Pancreas (tissue), 10 donors: ENCODE measurements at regions not wholly inside any gene's neighbourhood (a gene's known extent, or its start where the extent isn't known, plus 50 kb on each side); places are given as distances from the start of the nearest gene placed in this dataset.

ENCODE experiments used
- ATAC-seq, 4 donors: fragments of 200-7000 bp; cut with Tn5 transposase; one replicate each; pipeline versions ENCODE4 v1.8.0 to v1.9.1; 2020; ENCODE audit warnings: mild to moderate bottlenecking in 4 of 4, moderate library complexity in 4 of 4
- DNase-seq, 6 donors: peaks; one replicate each; pipeline ENCODE4 v3.0.0-alpha.2; 2020
- FAIRE-seq: peaks from 2 replicates; lab custom pipeline; 2012; peaks lifted over from hg19 to GRCh38; lab: Jason Lieb, UNC
- H3K27ac ChIP-seq, 4 donors: fragments of 200-600 bp; sonication (generic); 1 replicate in 3 of 4; 2 replicates in 1 of 4; pipeline versions ENCODE4 v1.5.0 to v1.8.0; 2020
- H3K27me3 ChIP-seq, 4 donors: fragments of 200-600 bp; one replicate each; pipeline ENCODE4 v1.8.0; 2021
- H3K36me3 ChIP-seq, 3 donors: fragments of 200-600 bp; sonication (generic) in 1 of 3; one replicate each; pipeline versions ENCODE4 v1.5.0 to v1.8.0; 2020 to 2021
- H3K4me1 ChIP-seq, 3 donors: fragments of 200-600 bp; one replicate each; pipeline ENCODE4 v1.8.0; 2021
- H3K4me3 ChIP-seq, 4 donors: fragments of 200-600 bp; sonication (generic) in 2 of 4; one replicate each; pipeline versions ENCODE4 v1.5.0 to v1.8.0; 2020 to 2021
- H3K9me3 ChIP-seq, 4 donors: fragments of 200-600 bp; one replicate each; pipeline ENCODE4 v1.8.0; 2021
- WGBS, 2 donors: extraction: QIAGEN DNeasy Blood & Tissue Kit; methylation state at CpG; one replicate each; pipeline ENCODE4 v1.1.7; 2013; 5-methylcytosine and 5-hydroxymethylcytosine counted together
- intact Hi-C, 3 donors: fragments of 100-400 bp; cut with DNase I; formaldehyde crosslinking; loops; one replicate each; pipeline versions ENCODE4 v1.11.1 to v1.14.2; 2022
- TF ChIP-seq, protein P1 (sequence below), 4 donors: fragments of 200-600 bp; sonication (generic) in 3 of 4; IDR thresholded peaks; one replicate each; pipeline versions ENCODE4 v1.5.0 to v1.8.0; 2021; ENCODE audit warnings: antibody characterized with exemption in 4 of 4
- donor health status: healthy with polysubstance abuse.
- donor health status: DM: no; HTN: no; CAD: no; lungs with moderate emphysema.
- donor health status: DM: no; HTN: no; CAD: no.
- donor health status: control.
- donor health status: control.
- donor health status: Bipolar disorder and iron deficiency.
- donor health status: DM: yes; HTN: yes; CAD: no.
- donor health status: DM: no; HTN: no; CAD: no.
- donor health status: DM: no; HTN: no; CAD: no.
- donor health status: DM: yes; HTN: yes; CAD: no.

- ATAC-seq (no peak), FAIRE-seq (no peak), DNase-seq (no peak)
- TF ChIP-seq, protein P1, sequence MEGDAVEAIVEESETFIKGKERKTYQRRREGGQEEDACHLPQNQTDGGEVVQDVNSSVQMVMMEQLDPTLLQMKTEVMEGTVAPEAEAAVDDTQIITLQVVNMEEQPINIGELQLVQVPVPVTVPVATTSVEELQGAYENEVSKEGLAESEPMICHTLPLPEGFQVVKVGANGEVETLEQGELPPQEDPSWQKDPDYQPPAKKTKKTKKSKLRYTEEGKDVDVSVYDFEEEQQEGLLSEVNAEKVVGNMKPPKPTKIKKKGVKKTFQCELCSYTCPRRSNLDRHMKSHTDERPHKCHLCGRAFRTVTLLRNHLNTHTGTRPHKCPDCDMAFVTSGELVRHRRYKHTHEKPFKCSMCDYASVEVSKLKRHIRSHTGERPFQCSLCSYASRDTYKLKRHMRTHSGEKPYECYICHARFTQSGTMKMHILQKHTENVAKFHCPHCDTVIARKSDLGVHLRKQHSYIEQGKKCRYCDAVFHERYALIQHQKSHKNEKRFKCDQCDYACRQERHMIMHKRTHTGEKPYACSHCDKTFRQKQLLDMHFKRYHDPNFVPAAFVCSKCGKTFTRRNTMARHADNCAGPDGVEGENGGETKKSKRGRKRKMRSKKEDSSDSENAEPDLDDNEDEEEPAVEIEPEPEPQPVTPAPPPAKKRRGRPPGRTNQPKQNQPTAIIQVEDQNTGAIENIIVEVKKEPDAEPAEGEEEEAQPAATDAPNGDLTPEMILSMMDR (IDR thresholded peaks at IDR 0.05): no peak
- H3K27me3 ChIP-seq: no peaks in the 10 kb centered on the region
- 81 to 93% methylated on average over 1 of the region's 1 CpG for WGBS, 2 donors
- H3K9me3 ChIP-seq: no peaks in the 10 kb centered on the region
- H3K4me1 ChIP-seq: peaks cover 13 to 28% (median 13%) of the 10 kb centered on the region in 3 donors
- H3K36me3 ChIP-seq: no peaks in the 10 kb centered on the region
- no peak overlapping the region for H3K27ac ChIP-seq
- intact Hi-C loops: no loop called here
- no peak overlapping the region for H3K4me3 ChIP-seq
Measured at GRCh38 chr12:46470975-46471374, 98.4 kb upstream of the SLC38A2 start.

DNA sequence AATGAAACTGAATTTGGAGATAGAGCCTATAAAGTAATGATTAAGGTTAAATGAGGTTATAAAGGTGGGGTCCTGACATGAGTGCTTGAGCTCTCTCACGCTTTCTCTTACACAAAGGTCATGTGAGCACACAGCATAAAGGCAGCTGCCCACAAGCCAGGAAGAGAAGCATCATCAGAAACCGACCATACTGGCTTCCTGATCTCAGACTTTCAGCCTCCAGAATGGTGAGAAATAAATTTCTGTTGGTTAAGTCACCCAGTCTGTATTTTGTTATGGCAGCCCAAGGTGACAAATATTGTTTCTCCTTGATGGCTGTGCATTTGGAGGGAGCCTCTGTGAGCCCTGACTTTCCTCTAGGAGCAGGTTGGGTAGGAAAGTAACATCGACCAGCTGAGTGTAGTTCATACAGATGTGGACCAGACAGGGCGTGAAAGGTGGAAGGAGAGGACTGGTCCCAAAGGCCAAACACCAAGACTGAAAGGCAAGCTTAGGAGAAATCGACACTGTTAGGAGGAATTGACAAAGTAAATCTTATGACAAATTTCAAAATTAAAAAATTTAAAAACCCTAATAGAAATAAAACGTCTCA is 97.6 kb upstream of the SLC38A2 start:
- no peak for ATAC-seq
- H3K4me3 ChIP-seq: no peak overlapping the region
- intact Hi-C loops: no loop called here
- no peak for DNase-seq
- no peaks in the 10 kb centered on the region for H3K27me3 ChIP-seq
- no peak overlapping the region for H3K27ac ChIP-seq
- TF ChIP-seq, protein P1 (IDR thresholded peaks at IDR 0.05): no peak
- no peaks in the 10 kb centered on the region for H3K36me3 ChIP-seq
- H3K4me1 ChIP-seq: peaks cover 13 to 28% (median 13%) of the 10 kb centered on the region in 3 donors
- no peaks in the 10 kb centered on the region for H3K9me3 ChIP-seq
- FAIRE-seq: no peak
- WGBS, 2 donors: 75 to 77% methylated on average over 6 of the region's 6 CpGs

GRCh38 chr12:46468813-46469212 is 96.2 kb upstream of the SLC38A2 start:
- Histone ChIP-seq H3K27me3 (no peaks in the 10 kb centered on the region), H3K4me3 (no peak overlapping the region), H3K4me1 (peaks cover 5 to 17% (median 8%) of the 10 kb centered on the region in 3 donors), H3K9me3 (no peaks in the 10 kb centered on the region), H3K36me3 (no peaks in the 10 kb centered on the region), H3K27ac (no peak overlapping the region)
- WGBS, 2 donors: 68 to 71% methylated on average over 4 of the region's 4 CpGs
- no peak for DNase-seq
- TF ChIP-seq, protein P1 (IDR thresholded peaks at IDR 0.05): no peak
- intact Hi-C loops: no loop called here
- ATAC-seq: no peak
- FAIRE-seq: no peak

DNA sequence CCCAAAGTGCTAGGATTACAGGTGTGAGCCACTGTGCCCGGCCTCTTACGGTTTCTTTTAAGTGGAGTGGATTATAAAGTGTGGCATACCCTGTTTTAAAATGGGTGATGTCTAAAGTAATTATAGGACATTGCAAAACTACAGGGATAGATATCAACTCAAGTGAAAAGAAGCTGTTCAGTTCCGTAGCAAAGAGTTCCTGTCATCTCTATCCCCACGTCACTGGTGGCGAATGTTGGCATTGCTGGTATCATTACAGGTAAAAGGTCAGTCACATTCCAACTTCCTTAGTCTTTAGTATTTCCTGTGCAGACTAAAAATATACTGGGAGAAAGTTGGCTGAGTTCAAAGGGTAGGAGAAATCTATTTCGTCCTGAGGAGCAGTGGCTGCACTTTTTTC is 95.6 kb upstream of the SLC38A2 start:
- intact Hi-C loops: no loop called here
- 61 to 68% methylated on average over 6 of the region's 6 CpGs for WGBS, 2 donors
- Histone ChIP-seq H3K27ac (no peak overlapping the region), H3K27me3 (no peaks in the 10 kb centered on the region), H3K4me1 (peaks cover 2 to 12% (median 8%) of the 10 kb centered on the region in 3 donors), H3K9me3 (no peaks in the 10 kb centered on the region), H3K4me3 (no peak overlapping the region), H3K36me3 (no peaks in the 10 kb centered on the region)
- FAIRE-seq (no peak), ATAC-seq (peak in 2 of 4 donors; percentile 16), DNase-seq (no peak)
- TF ChIP-seq, protein P1 (IDR thresholded peaks at IDR 0.05): no peak

DNA sequence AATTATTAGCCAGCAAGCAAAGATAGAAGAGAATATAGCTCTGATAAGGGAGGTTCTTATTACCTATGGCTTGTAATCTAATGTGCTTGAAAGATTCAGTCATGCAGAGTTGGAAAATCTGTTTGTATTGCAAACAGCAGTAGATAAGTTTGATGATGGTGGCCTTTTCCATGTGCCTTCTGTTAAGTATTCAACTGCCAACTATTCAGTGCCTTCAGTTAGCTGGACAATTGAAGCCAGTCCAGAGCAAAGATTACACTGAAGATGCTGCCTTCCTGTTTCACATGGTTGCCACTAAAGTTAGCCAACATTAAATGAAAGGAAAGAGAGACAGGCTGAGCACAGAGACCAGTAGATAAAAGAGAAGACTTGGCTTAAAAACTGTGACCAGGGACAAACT is 92.7 kb upstream of the SLC38A2 start:
- Histone ChIP-seq H3K4me3 (no peak overlapping the region), H3K27ac (no peak overlapping the region), H3K9me3 (no peaks in the 10 kb centered on the region), H3K27me3 (no peaks in the 10 kb centered on the region), H3K36me3 (no peaks in the 10 kb centered on the region), H3K4me1 (no peaks in the 10 kb centered on the region)
- DNase-seq (no peak), ATAC-seq (no peak), FAIRE-seq (no peak)
- intact Hi-C loops: no loop called here
- TF ChIP-seq, protein P1 (IDR thresholded peaks at IDR 0.05): no peak
